ENCODE measurements at regions not wholly inside any gene's neighbourhood (a gene's known extent, or its start where the extent isn't known, plus 50 kb on each side); places are given as distances from the start of the nearest gene placed in this dataset.

DNA sequence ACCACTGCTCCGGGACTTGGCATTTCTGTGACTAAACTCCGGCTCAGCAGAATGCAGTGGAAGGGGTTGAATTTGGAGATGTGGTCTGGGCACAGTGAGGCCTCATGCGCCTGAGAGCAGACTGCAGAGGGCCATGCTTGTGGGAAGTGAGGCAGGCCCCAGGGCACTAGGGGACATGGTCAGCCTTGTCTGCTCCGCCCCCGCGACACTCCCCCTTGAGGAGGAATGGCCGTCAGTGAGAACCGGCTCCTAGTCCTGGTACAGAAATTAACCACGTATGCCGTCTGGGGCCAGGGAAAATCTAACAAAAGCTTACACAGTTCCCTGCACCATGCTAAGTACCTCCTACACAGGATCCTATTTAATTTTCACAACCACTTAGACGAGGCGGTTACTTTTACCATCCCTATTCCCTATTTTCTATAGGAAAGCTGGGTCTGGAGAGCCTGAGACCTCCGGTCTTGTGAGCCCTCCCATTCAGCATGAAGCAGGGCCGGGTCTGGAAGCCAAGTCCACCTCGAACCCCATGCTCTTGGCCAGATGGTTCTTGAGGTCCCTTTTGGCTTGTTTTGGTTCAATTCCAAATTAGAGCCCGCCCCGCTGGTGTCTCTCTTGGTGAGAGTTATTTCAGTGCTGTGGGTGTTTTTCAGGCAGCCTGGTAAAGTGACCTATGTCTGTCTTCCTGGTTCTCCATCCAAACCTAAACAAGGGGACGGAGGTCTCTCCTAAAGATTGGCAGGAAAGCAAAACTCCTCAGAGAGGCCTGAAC lies 87.7 kb upstream of the PITRM1 start:
- in situ Hi-C loops (cut with MboI; ENCODE audit: low pct_ligation_motif_present in 1 of 4, low pct_unique_long_range_greater_than_20kb in 1 of 4, low sequenced_read_pairs in 3 of 4), result no loop called here
- no peak for TF ChIP-seq POLR2A (IDR thresholded peaks at IDR 0.05)
- no peak for TF ChIP-seq EP300 (IDR thresholded peaks at IDR 0.05; ENCODE audit: low read depth)
- TF ChIP-seq POLR2AphosphoS5 (IDR thresholded peaks at IDR 0.05), result no peak
- TF ChIP-seq, protein P1, sequence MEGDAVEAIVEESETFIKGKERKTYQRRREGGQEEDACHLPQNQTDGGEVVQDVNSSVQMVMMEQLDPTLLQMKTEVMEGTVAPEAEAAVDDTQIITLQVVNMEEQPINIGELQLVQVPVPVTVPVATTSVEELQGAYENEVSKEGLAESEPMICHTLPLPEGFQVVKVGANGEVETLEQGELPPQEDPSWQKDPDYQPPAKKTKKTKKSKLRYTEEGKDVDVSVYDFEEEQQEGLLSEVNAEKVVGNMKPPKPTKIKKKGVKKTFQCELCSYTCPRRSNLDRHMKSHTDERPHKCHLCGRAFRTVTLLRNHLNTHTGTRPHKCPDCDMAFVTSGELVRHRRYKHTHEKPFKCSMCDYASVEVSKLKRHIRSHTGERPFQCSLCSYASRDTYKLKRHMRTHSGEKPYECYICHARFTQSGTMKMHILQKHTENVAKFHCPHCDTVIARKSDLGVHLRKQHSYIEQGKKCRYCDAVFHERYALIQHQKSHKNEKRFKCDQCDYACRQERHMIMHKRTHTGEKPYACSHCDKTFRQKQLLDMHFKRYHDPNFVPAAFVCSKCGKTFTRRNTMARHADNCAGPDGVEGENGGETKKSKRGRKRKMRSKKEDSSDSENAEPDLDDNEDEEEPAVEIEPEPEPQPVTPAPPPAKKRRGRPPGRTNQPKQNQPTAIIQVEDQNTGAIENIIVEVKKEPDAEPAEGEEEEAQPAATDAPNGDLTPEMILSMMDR (IDR thresholded peaks at IDR 0.05), result no peak
- WGBS, 2 donors (ENCODE audit: low coverage in 1 of 2), result 85% methylated on average over 18 of the region's 18 CpGs; no CpG with 5 or more reads in 1 of the 2 donors
- intact Hi-C loops (cut with DNase I; ENCODE audit: low total_unique reads), result no loop called here
- Histone ChIP-seq H3K27ac (no peak overlapping the region), H3K36me3 (no peaks in the 10 kb centered on the region), H3K4me3 (no peak overlapping the region), H3K9me3 (no peaks in the 10 kb centered on the region), H3K27me3 (no peaks in the 10 kb centered on the region), H3K4me1 (peaks cover 0 to 5% (median 0%) of the 10 kb centered on the region in 4 donors)
- DNase-seq, result no peak

DNA sequence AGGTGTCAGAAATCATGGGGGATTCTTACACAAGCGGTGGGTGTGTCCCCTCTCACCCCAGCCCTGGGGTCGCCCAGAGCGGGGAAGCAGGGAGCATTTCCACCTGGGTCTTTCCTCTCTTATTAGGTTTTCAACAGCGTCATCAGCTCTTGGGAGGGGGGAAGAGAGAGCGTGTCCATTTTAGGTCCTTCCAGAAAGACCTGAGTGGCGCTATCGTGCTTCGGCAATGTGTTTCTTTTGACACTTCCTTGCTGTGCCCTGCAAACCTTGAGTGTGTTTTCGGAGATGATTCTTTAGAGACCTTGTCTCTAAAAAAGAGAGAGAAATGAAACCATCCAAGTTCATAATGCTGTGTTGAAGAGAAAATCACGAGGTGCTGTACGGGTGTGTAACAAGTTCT lies 86.9 kb upstream of the PITRM1 start:
- H3K4me3 ChIP-seq, result no peak overlapping the region
- DNase-seq, result no peak
- H3K36me3 ChIP-seq, result no peaks in the 10 kb centered on the region
- intact Hi-C loops (cut with DNase I; ENCODE audit: low total_unique reads) (no loop called here), in situ Hi-C loops (cut with MboI; ENCODE audit: low pct_ligation_motif_present in 1 of 4, low pct_unique_long_range_greater_than_20kb in 1 of 4, low sequenced_read_pairs in 3 of 4) (no loop called here)
- TF ChIP-seq POLR2AphosphoS5 (IDR thresholded peaks at IDR 0.05) (no peak), POLR2A (IDR thresholded peaks at IDR 0.05) (no peak), EP300 (IDR thresholded peaks at IDR 0.05; ENCODE audit: low read depth) (no peak)
- TF ChIP-seq, protein P1 (IDR thresholded peaks at IDR 0.05), result no peak
- WGBS, 2 donors (ENCODE audit: low coverage in 1 of 2), result 92 to 100% methylated on average over 1 to 11 of the region's 11 CpGs
- no peaks in the 10 kb centered on the region for H3K9me3 ChIP-seq
- no peaks in the 10 kb centered on the region for H3K27me3 ChIP-seq
- H3K27ac ChIP-seq, result no peak overlapping the region
- H3K4me1 ChIP-seq, result peaks cover 0 to 5% (median 0%) of the 10 kb centered on the region in 4 donors

DNA sequence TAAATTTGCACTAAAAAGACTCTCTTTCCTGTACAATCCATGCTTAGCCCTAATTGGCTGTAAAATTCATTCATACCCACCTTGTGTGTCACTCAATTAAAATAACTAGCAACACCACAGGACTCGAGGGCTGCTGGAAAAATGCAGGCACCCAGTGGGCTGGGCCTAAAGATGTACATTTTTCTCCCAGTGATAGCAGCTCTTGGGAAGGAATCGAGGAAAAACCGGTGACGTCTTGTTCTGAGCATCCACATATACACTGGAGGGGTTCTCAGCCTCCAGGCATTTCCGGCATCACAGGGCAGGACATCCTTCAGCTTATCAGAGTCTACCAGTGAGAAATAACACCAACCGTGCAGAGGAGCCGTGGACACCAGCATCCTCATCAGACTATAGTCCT lies 85.8 kb upstream of the PITRM1 start:
- peaks cover 0 to 5% (median 0%) of the 10 kb centered on the region in 4 donors for H3K4me1 ChIP-seq
- intact Hi-C loops (cut with DNase I; ENCODE audit: low total_unique reads) (no loop called here), in situ Hi-C loops (cut with MboI; ENCODE audit: low pct_ligation_motif_present in 1 of 4, low pct_unique_long_range_greater_than_20kb in 1 of 4, low sequenced_read_pairs in 3 of 4) (no loop called here)
- H3K27ac ChIP-seq, result no peak overlapping the region
- H3K36me3 ChIP-seq, result no peaks in the 10 kb centered on the region
- no peak for DNase-seq
- H3K27me3 ChIP-seq, result no peaks in the 10 kb centered on the region
- no peaks in the 10 kb centered on the region for H3K9me3 ChIP-seq
- 74% methylated on average over 7 of the region's 7 CpGs; no CpG with 5 or more reads in 1 of the 2 donors for WGBS, 2 donors (ENCODE audit: low coverage in 1 of 2)
- no peak overlapping the region for H3K4me3 ChIP-seq
- TF ChIP-seq EP300 (IDR thresholded peaks at IDR 0.05; ENCODE audit: low read depth), result no peak

DNA sequence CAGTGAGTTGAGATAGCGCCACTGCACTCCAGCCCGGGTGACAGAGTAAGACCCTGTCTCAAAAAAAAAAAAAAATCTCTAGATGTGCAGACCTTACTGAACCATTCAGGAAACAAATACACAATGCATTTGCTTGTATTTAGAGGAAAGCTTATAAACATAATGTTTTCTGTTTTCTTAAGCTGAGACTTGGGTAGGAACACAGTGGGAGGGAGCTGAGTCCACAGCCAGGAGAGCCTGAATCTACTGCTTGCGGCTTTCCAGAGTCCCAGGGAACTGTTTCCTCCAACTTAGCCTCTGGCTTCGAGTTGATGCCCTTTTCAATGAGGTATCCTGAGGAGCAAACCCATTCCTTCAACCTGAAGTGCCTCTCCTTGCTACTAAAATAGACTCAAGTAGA lies 83.0 kb upstream of the PITRM1 start:
- H3K4me1 ChIP-seq, result no peaks in the 10 kb centered on the region
- peak overlapping the region in 2 of 4 donors; percentile 1 to 14 for H3K27ac ChIP-seq
- DNase-seq, result no peak
- no peak for TF ChIP-seq POLR2AphosphoS5 (IDR thresholded peaks at IDR 0.05)
- TF ChIP-seq, protein P1 (IDR thresholded peaks at IDR 0.05), result no peak
- TF ChIP-seq POLR2A (IDR thresholded peaks at IDR 0.05), result no peak
- TF ChIP-seq EP300 (IDR thresholded peaks at IDR 0.05; ENCODE audit: low read depth), result no peak
- no peak overlapping the region for H3K4me3 ChIP-seq
- no peaks in the 10 kb centered on the region for H3K27me3 ChIP-seq
- intact Hi-C loops (cut with DNase I; ENCODE audit: low total_unique reads), result no loop called here
- no peaks in the 10 kb centered on the region for H3K36me3 ChIP-seq
- 77 to 90% methylated on average over 2 to 4 of the region's 4 CpGs for WGBS, 2 donors (ENCODE audit: low coverage in 1 of 2)
- no peaks in the 10 kb centered on the region for H3K9me3 ChIP-seq
- in situ Hi-C loops (cut with MboI; ENCODE audit: low pct_ligation_motif_present in 1 of 4, low pct_unique_long_range_greater_than_20kb in 1 of 4, low sequenced_read_pairs in 3 of 4), result no loop called here

Measured in transverse colon (tissue), 4 donors.